HG03060 (cell line): ENCODE measurements at regions not wholly inside any gene's neighbourhood (a gene's known extent, or its start where the extent isn't known, plus 50 kb on each side); places are given as distances from the start of the nearest gene placed in this dataset.

Experiments
- ATAC-seq: cut with Tn5 transposase; IDR thresholded peaks from one replicate; pipeline ENCODE4 v1.9.1; 2021; ENCODE audit warnings: low read depth, moderate number of reproducible peaks; ENCODE audit not compliant: unreplicated experiment

DNA sequence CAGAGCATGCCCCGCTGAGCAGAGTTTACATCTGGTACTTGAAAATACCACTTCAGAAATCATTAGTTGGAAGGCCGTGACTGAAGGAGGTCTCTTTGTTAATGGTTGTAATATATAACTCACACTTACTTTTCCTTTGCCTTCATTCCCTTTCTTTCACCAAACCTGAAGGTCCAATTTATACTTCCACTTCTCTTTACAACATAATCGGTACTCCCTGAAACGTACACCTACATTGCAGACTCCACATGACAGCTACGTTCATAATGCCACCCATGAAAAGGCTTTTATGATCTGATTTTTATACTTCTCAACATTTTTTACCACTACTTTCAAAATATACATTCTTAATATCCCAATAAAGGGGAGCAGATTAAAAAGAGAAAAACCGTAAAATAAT lies 298.7 kb downstream of the C4orf33 start:
- no peak for ATAC-seq

DNA sequence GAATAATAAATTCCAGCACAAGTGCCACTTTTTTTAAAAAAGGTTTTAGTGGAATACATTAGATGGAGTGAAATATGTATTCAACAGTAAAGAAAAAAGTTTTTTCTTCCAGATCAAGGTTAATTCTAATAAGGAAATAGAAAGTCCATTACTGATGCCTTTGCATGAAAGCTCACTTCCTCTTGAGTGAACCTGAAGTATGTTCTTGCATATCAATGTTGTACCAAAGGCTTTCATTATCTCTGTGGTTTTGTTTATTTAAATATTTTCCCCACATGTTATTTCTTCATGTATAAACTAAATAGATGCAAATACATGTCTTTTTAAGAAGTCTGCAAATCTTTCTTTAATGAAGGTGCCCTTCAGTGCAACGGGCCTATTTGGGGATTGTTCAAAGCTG lies 307.9 kb downstream of the C4orf33 start:
- no peak for ATAC-seq

DNA sequence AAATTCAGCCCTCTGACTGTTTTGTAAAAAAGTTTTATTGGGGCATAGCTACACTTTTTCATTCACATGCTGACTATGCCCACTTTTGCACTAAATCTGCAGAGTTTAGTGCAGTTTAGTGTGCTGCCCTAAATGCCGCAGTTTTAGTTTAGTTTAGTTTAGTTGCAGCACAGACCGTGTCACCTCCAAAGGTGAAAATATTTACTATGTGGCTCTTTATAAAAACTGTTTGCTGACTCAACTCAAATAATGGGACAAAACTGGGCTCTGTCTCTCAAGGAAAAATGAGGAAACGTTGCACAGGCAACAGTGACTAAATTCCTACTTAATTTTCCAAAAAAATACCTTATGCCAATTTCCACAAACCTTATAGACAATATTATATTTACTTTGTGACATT lies 314.2 kb downstream of the C4orf33 start:
- no peak for ATAC-seq

DNA sequence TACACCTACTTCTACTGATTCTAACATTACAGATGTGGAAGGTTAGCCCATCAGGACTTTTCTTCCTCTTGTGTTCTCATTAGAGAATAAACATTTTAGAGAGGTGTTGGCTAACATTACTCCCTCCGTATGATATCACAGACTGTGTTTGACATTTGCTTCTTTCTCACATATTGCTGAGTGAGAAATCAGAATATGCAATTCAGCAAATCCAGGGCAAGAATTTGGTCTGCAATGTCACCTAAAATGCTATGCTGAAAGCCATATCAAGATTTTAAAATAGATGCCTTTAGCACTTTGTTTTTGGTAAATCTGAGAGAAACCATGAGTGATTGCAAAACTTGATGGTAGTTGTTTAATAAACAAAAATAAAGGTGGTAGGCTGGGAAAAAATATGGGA lies 319.1 kb downstream of the C4orf33 start:
- ATAC-seq: no peak

DNA sequence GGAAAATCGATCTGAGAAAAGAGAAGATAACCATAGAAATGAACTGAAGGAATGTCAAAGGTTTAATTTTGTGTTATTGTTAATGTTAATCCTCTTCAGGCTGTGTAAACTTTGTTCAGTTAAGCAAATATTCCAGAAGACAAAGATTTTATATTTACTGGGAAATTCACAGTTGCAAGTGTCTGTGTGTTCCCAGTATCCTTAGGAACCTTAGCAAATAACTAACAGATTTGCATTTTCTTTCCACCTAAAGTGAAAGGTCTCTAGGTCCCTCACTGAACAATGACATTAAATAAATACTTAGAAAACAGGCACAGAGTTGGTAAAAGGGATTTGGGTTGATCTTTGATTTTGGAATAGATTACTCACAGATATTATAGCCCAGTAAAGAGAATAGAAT lies 324.7 kb downstream of the C4orf33 start:
- ATAC-seq: no peak

DNA sequence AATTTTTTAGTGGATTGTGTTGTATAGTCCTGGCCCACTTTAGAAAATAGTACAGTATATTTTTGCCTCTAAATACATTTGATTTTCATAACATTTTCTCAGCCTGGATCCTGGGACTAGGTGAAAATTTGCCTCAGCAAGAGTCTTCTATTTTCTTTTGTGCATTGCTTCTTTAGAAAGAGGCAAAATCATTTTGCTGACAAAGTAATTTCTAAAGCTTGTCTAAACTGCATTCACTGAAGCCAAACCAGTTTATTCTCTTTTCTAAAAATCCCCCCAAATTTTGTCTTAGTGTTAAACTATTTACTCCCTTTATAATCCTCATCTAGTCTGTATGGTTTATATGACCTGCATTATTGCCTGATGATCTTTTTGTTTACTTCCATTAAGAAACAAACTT lies 326.3 kb downstream of the C4orf33 start:
- no peak for ATAC-seq

DNA sequence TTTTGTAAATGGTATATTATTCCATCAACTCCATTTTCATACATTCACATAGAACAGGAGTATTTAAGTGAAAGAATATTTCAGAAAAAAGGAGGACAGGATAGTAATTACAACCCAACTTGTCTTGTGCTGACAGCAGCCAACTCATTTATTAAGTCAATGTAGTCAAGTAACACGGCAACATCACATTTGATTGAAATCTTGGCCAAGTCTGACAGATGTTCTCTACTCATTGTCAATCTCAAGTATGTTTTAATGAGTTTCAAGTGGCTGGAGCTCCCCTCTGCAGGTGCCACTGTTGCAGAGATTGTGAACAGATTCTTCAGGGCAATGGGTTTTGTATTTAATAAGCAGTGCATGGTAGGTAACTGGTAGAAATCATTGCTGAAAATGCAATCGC lies 332.5 kb downstream of the C4orf33 start:
- ATAC-seq: no peak

DNA sequence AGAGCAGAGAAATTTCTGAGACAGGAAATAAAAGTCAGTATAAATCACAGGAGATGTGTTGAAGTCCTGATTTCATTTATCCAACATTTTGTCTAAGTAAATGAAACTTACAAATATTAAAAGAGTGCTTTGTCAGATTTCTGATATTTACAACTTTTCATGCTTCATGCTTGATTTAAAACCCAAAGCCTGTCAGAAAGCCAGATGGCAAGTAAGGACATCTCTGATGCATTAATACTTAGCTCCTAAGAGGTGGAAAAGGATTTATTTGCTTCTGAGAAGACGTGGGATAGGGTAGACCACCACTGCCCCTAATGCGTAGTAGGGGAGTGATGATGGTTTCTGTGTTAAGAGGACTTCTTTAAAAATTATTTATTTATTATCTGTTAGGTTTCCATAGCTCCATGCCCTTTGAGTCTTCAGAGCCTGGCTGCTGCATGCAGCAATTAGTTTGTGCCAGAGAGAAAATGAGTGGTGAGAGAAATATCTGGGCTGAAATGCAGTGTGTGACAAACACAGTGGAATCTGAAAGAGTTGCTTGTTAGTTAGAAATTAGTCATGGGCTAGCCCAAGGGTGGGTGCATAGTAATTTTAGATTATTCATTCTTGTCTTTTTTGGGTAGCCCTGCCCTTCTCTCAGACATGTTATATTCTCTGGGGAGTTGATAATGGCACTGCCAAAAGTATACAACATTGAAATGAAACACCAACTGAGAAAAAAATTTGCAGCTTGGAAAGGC lies 333.8 kb downstream of the C4orf33 start:
- ATAC-seq: no peak

DNA sequence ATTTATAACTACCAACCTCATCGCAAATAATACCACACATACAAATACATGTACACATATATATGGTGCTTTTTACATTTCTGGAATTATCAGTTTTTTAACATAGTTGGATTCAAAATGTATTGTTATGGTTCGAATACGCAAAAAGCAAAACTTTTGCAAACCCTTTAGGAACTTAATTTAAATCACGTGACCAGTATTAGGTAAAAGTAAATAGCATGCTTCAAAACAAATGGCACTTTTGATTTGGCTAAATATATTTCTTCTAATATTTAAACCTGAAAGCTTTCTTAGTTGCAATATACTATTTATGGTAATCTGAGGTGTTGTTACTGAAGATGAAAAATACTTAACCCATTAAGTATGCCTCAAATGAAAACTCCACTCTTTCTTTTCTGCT lies 341.4 kb downstream of the C4orf33 start:
- no peak for ATAC-seq

DNA sequence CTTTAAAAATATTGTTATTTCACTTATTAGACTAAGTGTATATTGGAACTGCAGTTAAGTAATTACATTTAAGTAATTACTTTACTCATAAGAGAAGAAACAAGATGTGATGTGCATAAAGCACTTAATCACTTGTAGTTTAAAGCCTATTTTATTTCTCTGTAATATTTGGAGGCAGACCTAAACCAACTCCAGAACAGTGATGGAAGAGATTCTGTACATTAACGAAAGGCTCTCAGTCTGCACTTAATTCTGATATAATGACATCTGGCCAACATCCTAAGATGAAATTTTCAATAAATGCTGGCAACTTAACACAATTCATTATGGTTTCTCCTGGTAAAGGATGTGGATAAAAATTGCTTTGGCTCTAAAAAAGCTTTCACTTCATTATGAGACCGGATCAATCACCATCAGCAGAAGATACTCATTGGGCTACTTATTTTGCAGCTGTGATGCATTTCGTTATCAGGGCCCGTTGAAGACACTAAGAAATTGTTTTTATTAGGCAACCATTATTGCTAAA lies 342.6 kb downstream of the C4orf33 start:
- ATAC-seq: no peak

DNA sequence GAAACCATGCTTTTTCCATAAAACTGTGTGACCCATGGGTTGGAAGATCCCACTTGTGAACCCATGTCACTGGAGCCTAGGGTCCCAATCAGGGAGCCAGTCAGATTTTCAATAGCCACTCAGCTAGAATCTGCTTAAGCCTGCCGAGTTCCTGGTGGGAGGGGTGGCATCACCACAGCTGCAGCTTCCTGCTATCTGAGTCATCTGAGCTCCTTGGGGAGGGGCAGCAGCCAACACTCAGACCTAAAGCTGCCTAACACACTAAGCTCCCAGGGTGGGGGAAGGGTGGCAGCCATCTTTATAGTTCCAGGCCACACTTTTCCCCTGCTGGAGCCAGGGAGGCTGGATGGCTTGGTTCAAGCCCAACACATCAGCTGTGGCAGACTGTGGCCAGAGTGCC lies 350.1 kb downstream of the C4orf33 start:
- ATAC-seq: no peak

DNA sequence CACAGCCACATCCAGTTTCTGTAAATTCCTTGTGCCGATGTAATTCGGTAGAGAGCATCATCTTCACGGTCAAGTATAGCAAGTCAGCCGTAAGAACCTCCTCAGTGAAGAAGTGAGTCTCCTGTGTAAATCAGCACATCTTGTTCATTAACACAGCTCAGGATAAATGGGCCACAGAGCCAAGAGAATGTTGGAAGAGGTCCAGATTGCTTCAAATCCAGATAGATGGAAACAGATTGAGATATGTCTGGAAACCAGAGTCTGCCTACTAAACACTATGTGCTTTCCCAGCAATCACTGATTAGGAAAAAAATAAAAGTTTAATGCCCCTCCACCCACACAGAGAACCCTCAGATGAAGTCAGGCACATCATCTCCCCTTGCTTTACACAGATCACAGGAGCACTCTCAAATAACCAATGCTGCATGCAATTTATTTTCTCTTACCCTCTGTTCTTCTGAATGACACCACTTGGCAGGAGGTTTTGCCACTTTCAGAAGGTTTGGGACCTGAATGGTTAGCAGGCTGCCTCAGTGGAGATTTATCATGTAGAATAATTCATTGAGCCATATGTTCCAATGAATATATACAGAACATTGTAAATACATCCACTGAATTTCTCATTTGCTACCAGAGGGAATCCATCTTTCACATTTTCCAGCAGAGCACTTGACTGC lies 357.7 kb downstream of the C4orf33 start:
- no peak for ATAC-seq

DNA sequence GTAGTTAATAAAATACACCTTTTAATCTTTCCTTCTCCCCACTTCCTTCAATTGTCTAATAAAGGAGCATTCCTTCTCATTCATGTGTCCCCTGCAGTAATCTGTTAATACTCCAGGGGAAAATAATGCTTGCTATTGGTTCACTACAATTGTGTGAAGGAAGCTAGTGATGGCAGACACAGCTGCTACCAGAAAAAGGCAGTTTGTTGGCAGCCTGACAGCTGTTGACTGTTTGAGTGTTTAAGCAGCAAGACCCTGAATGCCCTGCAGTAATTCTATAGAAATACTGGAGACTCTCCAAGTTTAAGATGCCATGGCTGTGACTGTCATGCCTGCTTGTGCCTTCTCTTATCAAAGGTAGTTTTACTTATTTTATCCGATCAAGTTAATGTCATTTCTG lies 359.5 kb downstream of the C4orf33 start:
- ATAC-seq: no peak

DNA sequence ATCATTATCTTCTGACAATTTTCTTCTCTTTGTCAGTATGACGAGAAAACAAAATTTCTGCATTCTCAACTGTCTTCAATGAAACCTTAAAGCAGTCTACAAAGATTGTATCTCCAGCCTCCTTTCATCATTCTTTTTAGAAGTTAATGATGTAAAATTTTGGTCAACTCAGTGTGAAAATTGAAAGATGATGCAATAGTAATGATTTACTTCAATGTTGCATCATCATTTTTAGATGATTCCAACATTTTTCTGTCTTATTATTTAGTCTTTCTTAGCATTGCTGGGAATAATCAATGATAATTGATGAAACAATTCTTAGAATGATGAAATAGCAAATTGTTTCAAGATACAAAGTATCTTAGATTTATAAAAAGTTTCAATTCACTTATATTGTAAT lies 372.7 kb downstream of the C4orf33 start:
- no peak for ATAC-seq

DNA sequence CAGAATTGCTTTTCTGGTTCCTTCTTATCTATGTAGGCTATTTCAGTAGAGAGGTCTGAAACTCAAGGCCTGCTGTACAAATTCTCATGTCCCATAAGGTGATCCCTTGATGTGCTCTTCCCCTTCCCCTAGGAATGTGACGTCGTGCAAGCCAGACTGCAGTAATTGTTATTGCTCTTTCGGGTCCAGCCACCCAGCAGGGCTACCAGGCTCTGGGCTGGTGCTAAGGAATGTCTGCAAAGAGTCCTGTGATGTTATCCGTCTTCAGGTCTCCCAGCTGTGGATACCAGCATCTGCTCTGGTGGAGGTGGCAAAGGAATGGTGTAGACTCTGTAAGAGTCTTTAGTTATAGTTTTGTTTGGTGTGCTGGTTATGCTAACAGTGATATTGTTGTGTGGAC lies 378.7 kb downstream of the C4orf33 start:
- ATAC-seq: no peak

DNA sequence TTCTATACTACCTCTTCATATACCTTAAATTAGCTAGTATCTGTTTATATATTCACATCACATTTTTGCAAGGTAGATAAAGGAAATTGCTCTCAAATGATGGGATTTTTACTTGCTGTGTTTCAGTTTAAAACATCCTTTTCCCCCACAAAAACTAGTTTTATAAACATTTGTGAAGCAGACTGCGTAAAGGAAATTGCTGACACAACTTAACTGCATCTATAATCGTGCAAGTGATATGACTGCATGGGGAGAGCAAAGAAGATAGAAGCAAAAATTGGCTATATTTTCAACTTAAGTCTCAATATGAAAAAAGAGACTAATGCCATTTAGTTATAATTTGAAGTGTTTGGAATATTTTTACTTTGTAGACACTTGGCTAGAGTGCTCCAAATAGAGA lies 385.2 kb downstream of the C4orf33 start:
- ATAC-seq: no peak

DNA sequence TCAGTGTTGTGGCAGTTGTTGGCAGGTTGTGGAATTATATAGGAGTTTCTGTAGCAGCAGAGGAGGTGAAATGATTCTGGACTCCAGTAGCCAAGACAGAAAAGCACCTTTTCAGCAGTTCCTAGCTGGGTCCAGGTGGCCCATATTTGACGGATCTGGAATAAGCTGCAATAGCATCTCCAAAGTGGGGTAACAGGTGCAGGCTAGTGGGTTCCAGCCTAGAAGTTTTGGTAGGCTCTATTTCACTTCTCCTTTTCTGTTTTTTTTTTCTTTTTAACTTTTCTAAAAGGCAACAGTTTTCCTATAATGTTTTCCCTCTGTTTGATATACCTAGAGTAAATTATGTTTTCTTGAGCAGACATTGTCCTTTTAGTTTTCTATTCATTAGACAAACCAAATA lies 392.5 kb downstream of the C4orf33 start:
- no peak for ATAC-seq

DNA sequence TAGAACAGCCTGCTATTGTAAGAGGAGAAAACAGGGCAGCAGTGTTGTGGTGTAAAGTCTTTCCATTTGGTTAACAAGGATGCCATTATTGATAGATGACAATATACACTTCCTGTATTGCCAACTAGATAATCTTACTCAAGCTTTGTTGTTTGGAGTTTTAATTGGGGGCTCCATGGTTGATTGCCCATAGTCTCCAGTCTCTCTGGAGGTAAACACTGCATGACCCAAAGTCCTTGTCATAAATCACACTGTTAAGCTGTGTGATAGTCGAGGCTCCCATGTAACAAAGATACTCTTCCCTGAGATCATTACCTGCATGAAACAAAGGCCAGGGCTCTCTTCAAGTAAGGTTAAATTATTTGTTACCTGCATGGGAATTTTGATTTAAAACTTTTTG lies 394.6 kb downstream of the C4orf33 start:
- ATAC-seq: no peak

DNA sequence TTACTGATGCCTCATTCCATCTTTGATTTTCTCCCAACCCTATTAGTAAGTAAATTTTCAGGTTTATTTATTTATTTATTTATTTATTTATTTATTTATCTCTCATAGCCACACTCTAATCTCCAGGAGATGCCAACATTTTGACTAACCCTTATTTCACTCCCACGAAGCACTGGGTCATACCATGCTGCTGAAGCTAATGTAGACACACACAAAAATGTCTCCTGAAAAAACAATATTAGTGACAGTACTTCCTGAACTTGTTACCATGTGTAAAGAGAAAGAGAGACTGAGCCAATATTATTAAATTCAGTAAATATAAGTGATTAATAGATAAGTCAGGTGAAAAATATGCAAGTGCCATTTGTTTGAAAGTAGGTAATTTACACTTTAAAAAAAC lies 402.7 kb downstream of the C4orf33 start:
- no peak for ATAC-seq

DNA sequence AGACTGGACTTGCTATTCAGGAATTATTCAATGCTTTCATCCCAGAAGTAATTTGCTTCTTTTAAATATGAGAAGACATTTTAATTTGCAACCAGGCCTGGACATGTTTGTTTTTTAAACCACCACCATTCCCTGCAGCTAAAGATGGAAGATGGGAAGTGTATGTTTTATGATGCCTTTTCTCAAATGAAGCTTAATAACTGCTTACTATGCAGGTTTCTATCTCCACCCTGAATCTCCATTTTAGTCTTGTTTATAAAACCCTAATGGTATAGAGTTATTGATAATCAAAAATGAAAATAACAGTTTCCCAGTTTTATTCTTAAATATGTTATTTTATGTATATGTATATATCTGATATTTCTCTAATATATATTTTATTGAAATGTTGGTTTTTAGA lies 418.9 kb downstream of the C4orf33 start:
- ATAC-seq: no peak

DNA sequence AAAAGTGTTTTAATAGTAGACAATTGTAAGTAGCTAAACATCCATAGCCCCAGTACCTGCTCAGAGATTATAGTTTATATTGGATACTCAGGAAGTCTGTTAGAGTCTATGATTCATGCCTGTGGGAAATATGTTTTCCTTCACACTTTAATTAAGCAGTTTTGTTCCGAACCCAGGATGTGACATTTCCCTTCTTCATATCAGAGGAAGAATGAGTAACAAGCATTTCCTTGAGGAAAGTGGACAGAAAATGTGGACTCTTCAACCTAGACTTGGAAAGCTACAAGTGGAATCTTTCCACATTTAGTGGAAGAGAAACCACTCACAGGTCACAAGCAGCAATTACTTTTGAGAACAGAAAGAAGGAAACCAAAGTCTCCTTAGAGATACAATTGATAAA lies 419.4 kb downstream of the C4orf33 start:
- no peak for ATAC-seq

DNA sequence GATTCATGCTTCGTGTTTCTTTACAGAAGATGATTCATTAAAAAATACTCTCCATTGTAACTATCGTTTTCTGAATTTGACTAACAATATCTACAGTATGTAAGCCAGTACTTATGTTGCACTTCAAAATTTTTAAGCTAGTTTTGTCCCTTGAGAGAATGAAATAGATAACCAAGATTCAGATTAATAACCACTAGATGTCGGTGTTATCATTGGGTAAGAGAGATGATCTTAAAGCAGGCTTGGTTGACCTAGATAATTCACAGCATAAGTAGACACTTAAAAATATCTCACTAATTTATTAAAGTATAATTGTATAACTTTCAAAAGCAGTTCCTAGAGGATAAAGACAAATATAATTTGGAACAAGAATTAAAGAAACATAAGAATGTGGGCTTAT lies 430.9 kb downstream of the C4orf33 start:
- ATAC-seq: no peak
